ENCODE measurements at regions not wholly inside any gene's neighbourhood (a gene's known extent, or its start where the extent isn't known, plus 50 kb on each side); places are given as distances from the start of the nearest gene placed in this dataset.

GRCh38 chr13:106433066-106433465, 102.4 kb downstream of the EFNB2 start:
- no peak for DNase-seq (ENCODE audit: low spot score)

- DNase-seq (ENCODE audit: low spot score): no peak
Measured at GRCh38 chr13:106432636-106433035, 102.8 kb downstream of the EFNB2 start.

DNA sequence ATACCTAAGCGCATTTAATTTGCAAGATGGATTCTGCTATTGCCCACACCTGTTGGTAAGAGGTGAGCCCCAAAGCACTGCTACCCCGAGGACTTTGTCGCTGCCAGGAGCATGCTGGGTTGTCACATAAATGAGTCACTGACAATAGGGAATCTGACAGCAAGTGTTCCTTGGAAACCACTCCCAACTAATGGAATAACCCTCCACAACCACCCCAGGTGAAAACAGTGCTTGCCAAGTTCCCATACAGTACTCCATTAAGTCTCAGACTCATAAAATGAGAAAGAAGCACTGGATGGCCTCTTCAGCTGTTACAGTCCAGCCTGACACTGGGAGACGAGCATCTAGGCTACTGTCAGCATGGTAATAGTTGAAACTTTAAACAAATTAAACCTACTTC, 108.6 kb downstream of the EFNB2 start:
- DNase-seq (ENCODE audit: low spot score): no peak

DNA sequence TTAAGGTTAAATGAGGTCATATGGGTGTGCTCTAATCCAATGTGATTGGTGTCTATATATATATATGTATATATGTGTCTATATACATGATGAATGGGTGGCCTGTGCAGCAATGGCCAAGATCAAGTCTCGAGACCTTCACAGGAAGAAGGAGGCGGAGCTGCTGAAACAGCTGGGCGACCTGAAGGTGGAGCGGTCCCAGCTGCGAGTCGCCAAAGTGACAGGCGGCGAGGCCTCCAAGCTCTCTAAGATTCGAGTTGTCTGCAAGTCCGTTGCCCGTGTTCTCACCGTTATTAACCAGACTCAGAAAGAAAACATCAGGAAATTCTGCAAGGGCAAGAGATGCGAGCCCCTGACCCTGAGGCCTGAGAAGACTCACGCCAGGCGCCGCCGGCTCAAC, 109.8 kb downstream of the EFNB2 start:
- no peak for DNase-seq (ENCODE audit: low spot score)

DNA sequence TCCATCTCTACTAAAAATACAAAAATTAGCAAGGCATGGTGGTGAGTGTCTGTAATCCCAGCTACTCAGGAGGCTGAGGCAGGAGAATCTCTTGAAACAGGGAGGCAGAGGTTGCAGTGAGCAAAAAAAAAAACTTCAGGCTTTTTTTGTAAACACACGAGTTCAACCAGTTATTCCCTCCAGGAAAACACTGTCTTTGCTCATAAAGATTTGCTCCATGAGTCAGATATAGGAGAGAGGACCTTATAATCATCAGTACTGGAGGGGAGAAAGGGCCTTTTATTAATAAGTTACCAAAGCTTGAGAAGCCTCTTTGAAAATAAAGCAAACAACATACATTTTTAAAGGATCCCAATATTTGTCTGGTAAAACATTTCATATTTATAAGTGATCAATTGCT, 110.7 kb downstream of the EFNB2 start:
- no peak for DNase-seq (ENCODE audit: low spot score)

GRCh38 chr13:106423530-106423929, 111.9 kb downstream of the EFNB2 start:
- DNase-seq (ENCODE audit: low spot score): no peak

DNA sequence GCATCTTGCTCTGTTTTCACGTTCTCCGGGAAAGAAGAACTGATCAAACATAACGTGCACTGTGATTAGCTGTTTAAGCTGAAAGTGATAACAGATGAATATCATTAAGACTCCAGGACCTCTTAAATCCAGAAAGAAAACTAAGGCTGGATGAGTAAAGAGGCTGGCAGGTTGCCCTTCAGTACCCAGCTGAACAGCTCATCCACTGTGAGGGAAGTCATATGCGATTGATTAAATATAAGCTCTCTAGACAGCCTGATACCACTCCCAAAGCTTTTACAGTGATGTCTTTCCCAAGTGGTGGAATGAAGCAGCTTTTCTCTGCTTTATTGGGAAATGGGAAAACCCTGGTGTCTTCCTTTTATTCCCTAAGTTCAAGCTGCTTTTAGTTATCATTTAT, 116.9 kb downstream of the EFNB2 start:
- no peak for DNase-seq (ENCODE audit: low spot score)

- no peak for DNase-seq (ENCODE audit: low spot score)
Measured at GRCh38 chr13:106417467-106418110, 117.9 kb downstream of the EFNB2 start.

DNA sequence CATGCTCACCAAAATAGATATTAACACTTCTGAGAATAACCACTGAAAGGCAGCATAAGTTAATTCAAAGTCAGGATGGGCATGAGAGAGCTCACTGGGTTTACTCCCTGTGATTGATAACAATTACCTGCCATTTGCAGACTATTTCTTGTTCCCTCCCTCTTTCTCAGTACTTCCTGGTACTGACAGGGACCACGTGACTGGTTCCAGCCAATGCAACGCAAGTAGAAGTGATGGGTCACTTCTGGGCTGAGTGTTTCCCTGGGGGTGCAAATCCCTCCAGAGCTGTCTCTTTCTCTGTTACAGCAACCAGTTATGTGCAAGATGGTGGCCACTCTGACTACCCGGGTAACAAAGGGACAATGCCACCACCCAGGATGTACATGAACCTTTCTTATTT, 118.8 kb downstream of the EFNB2 start:
- DNase-seq (ENCODE audit: low spot score): no peak

DNA sequence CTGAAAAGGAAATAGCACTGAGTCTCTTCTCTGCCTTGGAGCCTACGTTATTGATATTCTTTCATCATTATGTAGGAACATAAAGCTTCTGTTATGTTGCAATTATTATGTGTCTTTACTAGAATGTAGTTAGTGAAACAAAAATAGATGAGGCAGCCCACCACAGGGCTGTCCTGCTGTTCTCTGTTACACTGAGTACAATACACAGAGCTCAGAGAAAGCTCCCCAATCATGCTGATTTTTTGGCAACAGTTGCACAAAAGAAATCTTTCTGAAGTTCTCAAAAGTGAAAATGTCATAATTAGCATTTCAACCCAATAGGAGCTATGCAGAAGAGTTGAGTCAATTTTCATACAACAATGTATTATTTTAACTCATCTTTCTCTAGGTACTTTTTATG, 119.5 kb downstream of the EFNB2 start:
- no peak for DNase-seq (ENCODE audit: low spot score)

DNA sequence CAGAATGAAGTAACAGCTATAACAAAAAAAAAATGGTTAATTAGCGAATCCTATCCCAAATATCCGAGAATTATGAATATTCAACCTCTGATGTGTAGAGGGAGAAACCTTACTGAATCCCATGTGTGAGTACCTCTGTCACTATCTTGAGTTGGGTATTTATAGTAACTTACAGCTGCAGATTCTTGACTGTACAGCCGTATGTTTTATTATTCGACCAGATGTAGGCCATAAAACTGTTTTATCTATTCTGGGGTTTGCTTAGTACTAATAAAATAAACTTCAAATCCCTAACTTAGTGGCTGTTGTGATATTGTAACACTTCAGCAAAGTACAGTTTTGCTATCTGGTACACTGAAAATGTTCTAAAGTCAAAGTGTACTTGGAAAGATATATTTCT, 120.0 kb downstream of the EFNB2 start:
- DNase-seq (ENCODE audit: low spot score): no peak

GRCh38 chr13:106407338-106407737, 128.1 kb downstream of the EFNB2 start:
- DNase-seq (ENCODE audit: low spot score): no peak

DNA sequence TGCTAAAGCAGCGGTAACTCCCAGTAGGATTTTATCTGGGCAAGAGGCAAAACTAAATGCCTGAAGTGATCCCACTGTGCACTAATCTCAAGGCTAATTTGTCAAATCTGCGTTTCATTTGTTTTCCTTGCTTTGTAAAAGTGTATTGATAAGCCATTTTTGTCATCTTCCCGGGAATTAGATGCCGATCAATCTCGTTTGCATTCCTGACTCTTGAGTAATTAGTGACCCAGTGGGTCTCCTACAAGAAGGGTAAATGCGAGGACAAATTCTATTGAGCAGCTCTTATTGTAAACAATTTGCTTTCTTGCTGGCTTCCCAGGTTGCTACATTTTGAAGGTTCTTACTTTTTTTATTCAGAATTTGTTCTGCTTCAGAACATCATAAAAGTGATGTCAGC, 129.7 kb downstream of the EFNB2 start:
- no peak for DNase-seq (ENCODE audit: low spot score)

DNA sequence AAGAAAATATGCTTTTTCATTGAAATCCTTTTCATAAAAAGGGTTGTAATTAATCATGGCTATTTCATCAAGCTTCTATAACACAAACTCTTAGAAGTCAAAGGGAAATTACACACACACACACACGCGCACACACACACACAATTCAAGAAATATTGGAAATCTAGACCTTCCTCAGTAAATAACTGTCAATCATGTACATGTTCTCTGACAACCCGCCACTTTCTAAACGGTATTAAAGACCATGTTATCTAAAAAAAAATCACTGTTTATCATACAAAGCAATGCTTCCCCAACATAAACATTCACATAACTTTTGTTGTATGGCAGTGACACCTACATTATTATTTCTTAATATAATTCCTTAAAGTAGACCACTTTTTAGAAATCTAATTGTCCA, 132.2 kb downstream of the EFNB2 start:
- DNase-seq (ENCODE audit: low spot score): no peak

DNA sequence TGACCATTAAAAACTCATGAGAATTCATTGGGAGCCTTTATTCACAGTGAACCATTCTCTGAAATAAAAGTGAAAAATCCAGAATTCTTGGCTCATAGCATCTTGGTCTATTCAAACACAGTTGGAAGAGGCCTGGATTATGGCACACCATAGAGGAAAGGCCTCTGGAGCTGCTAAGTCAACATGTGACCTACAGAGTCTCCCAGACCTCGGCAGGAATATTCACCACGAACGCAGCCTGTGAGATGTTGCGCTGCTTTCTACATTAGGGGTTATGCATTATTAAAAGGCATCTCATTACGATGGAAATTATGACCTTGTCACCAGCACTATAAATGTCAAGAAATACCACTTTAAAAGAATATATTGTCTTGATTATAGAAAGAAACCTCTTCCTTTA, 132.6 kb downstream of the EFNB2 start:
- DNase-seq (ENCODE audit: low spot score): no peak

DNA sequence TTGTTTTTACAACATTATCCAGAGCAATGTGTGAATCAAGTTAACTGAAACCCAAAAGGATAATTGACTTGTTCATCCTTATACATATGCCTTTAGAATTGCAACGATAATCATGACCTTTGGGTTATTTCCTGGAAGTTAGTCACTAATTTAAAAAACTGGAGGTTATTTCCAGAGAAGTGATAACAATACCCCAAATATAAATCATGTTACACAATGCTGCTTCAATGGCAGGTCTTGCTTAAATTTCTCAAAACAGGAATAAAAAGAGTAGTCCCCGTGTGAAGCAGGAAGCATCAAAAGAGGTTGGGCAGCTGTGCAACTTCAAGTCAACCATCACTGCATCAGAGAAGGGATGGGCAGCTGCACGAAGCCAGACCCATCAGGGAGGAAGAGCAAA, 134.4 kb downstream of the EFNB2 start:
- DNase-seq (ENCODE audit: low spot score): no peak

- DNase-seq (ENCODE audit: low spot score): no peak
Measured at GRCh38 chr13:106400289-106400688, 135.2 kb downstream of the EFNB2 start.

DNA sequence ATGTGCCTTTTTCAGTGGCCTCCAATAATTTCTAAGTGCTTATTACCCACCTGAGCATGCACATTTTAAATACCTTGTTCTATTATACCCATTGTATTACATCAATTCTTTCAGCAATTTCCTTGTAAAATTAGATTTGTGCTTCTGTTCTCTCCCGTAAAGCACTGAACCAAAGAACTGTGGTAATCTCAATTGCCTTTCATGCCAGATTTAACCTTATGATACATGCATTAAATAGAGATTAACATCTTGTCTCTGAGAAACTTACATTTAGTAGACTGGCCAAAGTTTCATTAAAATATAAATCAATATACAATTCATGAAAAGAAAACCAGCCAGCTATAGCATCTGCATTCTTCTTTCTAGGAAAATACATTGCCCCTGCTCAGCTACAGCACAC, 137.2 kb downstream of the EFNB2 start:
- DNase-seq (ENCODE audit: low spot score): no peak

DNA sequence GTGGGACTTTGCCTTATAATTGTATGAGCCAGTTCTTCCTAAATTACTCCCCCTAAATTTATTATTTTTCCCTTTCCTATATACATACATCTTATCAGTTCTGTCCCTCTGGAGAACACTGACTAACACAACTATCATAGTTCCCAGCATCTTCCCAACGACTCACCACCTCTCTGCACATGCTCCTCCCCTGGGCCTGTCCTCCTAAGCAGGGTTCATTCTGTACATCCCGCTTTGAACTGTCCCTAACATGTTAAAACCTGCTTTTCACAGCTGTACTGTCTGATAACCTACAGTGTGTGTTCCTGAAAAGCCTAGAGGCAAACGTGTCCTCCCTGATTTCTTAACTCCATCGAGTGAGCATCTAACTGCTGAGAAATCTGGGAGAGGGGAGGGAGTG, 141.7 kb downstream of the EFNB2 start:
- DNase-seq (ENCODE audit: low spot score): no peak

DNA sequence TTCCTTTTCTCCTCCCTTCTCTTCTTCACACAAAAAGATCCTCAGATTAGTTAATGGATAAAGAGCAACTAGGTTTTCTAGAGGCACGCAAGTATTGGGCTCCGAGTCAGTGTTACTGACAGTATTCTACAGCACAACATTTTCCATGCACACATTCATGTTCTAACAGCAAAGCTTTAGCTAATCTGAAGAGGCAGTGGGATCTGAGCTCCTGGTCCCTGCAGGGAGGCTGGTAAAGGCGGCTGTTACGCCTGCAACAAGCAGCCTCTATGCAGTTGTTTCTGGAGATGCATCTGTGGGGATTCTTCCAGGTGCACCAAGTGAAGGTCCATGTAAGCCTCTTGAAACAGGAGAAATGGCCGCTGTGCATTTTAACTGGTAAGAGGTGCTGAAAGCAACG, 143.8 kb downstream of the EFNB2 start:
- DNase-seq (ENCODE audit: low spot score): no peak

- no peak for DNase-seq (ENCODE audit: low spot score)
Measured at GRCh38 chr13:106391271-106391670, 144.2 kb downstream of the EFNB2 start.

DNA sequence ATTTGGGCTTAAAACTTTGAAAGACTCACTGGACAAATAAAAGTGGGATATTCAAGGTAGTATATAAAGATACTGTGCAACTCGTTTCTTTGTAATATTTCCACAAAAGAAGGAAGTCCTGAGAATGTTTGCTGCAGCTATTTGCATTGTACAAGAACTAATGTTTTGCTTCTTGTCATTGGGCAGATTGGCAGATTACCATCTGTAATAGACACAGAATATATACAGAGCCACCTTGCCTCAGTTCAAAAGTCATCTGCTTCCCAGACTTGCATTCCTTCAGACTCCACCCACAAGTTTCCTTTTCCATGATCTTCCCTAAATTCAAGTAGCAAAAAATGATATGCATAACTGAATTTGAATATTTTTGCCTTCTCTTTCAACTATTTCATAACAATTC, 145.1 kb downstream of the EFNB2 start:
- no peak for DNase-seq (ENCODE audit: low spot score)

- DNase-seq (ENCODE audit: low spot score): no peak
Measured at GRCh38 chr13:106385654-106386053, 149.8 kb downstream of the EFNB2 start.

- DNase-seq (ENCODE audit: low spot score): no peak
Measured at GRCh38 chr13:106384516-106384915, 150.9 kb downstream of the EFNB2 start.

DNA sequence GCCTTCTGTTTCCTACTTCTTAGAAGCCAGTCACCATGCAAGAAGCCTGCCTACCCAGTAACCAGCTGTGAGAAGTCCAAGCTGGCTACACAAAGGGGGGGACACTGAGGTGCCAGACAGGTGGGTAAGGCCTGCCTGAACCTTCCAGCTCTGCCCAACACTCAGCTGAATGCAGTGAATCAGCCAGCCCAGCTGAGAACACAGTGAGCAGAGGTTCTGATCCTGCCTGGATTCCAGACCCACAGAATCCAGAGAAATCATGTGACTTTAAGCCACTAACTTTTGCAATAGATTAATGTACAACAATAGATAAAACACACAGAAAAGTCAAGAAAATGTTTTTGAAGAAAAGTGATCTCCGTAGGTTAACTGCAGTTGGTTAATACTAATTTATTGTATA, 151.7 kb downstream of the EFNB2 start:
- no peak for DNase-seq (ENCODE audit: low spot score)
